Neural progenitor cell (in vitro differentiated cells): ENCODE measurements at regions not wholly inside any gene's neighbourhood (a gene's known extent, or its start where the extent isn't known, plus 50 kb on each side); places are given as distances from the start of the nearest gene placed in this dataset.

Experiments
- DNase-seq: peaks from one replicate; pipeline ENCODE4 v3.0.0-alpha.2; 2016; ENCODE audit warnings: low spot score
- H2AFZ ChIP-seq: fragments of 200-600 bp; sonication (generic); replicated peaks from 2 replicates; pipeline ENCODE4 v1.6.1; 2016; ENCODE audit warnings: antibody characterized with exemption
- H3F3A ChIP-seq: fragments of 200-600 bp; sonication (generic); 2 replicates; pipeline ENCODE4 v1.6.1; 2016; ENCODE audit warnings: antibody characterized with exemption, low read depth
- H3K27ac ChIP-seq: fragments of 200-600 bp; sonication (generic); 2 replicates; pipeline ENCODE4 v1.5.1; 2016; ENCODE audit warnings: mild to moderate bottlenecking
- H3K27me3 ChIP-seq: fragments of 200-600 bp; sonication (generic); 2 replicates; pipeline ENCODE4 v1.6.1; 2016; ENCODE audit warnings: mild to moderate bottlenecking, moderate library complexity
- H3K36me3 ChIP-seq: fragments of 200-600 bp; sonication (generic); 2 replicates; pipeline ENCODE4 v1.5.1; 2016
- H3K4me1 ChIP-seq: fragments of 200-600 bp; sonication (generic); 2 replicates; pipeline ENCODE4 v1.6.1; 2016; ENCODE audit warnings: mixed run types
- H3K4me2 ChIP-seq: fragments of 200-600 bp; sonication (generic); 2 replicates; pipeline ENCODE4 v1.6.1; 2016
- H3K4me3 ChIP-seq: fragments of 200-600 bp; sonication (generic); 2 replicates; pipeline ENCODE4 v1.5.1; 2016
- H3K79me2 ChIP-seq: fragments of 200-600 bp; sonication (generic); 2 replicates; pipeline ENCODE4 v1.6.1; 2016; ENCODE audit warnings: low read depth
- H3K9ac ChIP-seq: fragments of 200-600 bp; sonication (generic); 2 replicates; pipeline ENCODE4 v1.6.1; 2016
- H3K9me3 ChIP-seq: fragments of 200-600 bp; sonication (generic); 2 replicates; pipeline ENCODE4 v1.5.1; 2016; ENCODE audit warnings: low read depth
- H4K20me1 ChIP-seq: fragments of 200-600 bp; sonication (generic); 2 replicates; pipeline ENCODE4 v1.6.1; 2016; ENCODE audit warnings: low read depth
- H3K27ac Mint-ChIP-seq: 3 replicates; pipeline ENCODE4 v1.8.0; 2021; ENCODE audit warnings: mixed read lengths
- H3K27me3 Mint-ChIP-seq: 2 replicates; pipeline ENCODE4 v1.8.0; 2022; ENCODE audit warnings: low read depth, mild to moderate bottlenecking, inconsistent platforms, moderate library complexity, mixed read lengths; ENCODE audit not compliant: insufficient read depth
- H3K36me3 Mint-ChIP-seq: 3 replicates; pipeline ENCODE4 v1.8.0; 2021; ENCODE audit warnings: mixed read lengths
- H3K4me1 Mint-ChIP-seq: 3 replicates; pipeline ENCODE4 v1.8.0; 2021; ENCODE audit warnings: mixed read lengths
- H3K4me3 Mint-ChIP-seq: 3 replicates; pipeline ENCODE4 v1.8.0; 2021; ENCODE audit warnings: mild to moderate bottlenecking, moderate library complexity, mixed read lengths
- H3K9me3 Mint-ChIP-seq: 3 replicates; pipeline ENCODE4 v1.8.0; 2020; ENCODE audit warnings: mixed read lengths
- CTCF ChIP-seq: fragments of 200-600 bp; sonication (generic); IDR thresholded peaks from 2 replicates; pipeline ENCODE4 v1.5.1; 2017; ENCODE audit warnings: antibody characterized with exemption, mild to moderate bottlenecking
- EZH2 ChIP-seq: fragments of 200-600 bp; sonication (generic); IDR thresholded peaks from 2 replicates; pipeline ENCODE4 v1.6.1; 2017; ENCODE audit warnings: antibody characterized with exemption, mild to moderate bottlenecking, moderate library complexity
- EZH2phosphoT487 ChIP-seq: fragments of 200-600 bp; sonication (generic); IDR thresholded peaks from 2 replicates; pipeline ENCODE4 v1.6.1; 2017; ENCODE audit warnings: antibody characterized with exemption

GRCh38 chr21:34222031-34222335, 141.8 kb upstream of the KCNE2 start:
- no peak overlapping the region for H3K4me3 Mint-ChIP-seq
- H3K36me3 Mint-ChIP-seq: peaks cover 7% of the 10 kb centered on the region
- no peak overlapping the region for H3K9ac ChIP-seq
- H3K27me3 Mint-ChIP-seq: peaks cover 2% of the 10 kb centered on the region
- no peak overlapping the region for H2AFZ ChIP-seq
- no peak for DNase-seq
- TF ChIP-seq EZH2: no peak
- no peak for TF ChIP-seq EZH2phosphoT487
- TF ChIP-seq CTCF: no peak
- no peaks in the 10 kb centered on the region for H3K27me3 ChIP-seq
- peaks cover 16% of the 10 kb centered on the region for H3K4me1 ChIP-seq
- H3K9me3 ChIP-seq: no peaks in the 10 kb centered on the region
- peaks cover 15% of the 10 kb centered on the region for H3K4me1 Mint-ChIP-seq
- H4K20me1 ChIP-seq: no peaks in the 10 kb centered on the region
- H3K4me2 ChIP-seq: no peak overlapping the region
- H3K27ac Mint-ChIP-seq: no peak overlapping the region
- peaks cover 20% of the 10 kb centered on the region for H3F3A ChIP-seq
- no peaks in the 10 kb centered on the region for H3K9me3 Mint-ChIP-seq
- no peak overlapping the region for H3K27ac ChIP-seq
- H3K79me2 ChIP-seq: no peaks in the 10 kb centered on the region
- no peaks in the 10 kb centered on the region for H3K36me3 ChIP-seq
- H3K4me3 ChIP-seq: no peak overlapping the region

GRCh38 chr21:34223376-34223775, 140.4 kb upstream of the KCNE2 start:
- no peaks in the 10 kb centered on the region for H3K79me2 ChIP-seq
- Mint-ChIP-seq H3K9me3 (no peaks in the 10 kb centered on the region), H3K36me3 (peaks cover 7% of the 10 kb centered on the region), H3K4me1 (peaks cover 15% of the 10 kb centered on the region), H3K27ac (no peak overlapping the region), H3K4me3 (no peak overlapping the region), H3K27me3 (peaks cover 2% of the 10 kb centered on the region)
- no peak overlapping the region for H3K9ac ChIP-seq
- H3K27me3 ChIP-seq: no peaks in the 10 kb centered on the region
- no peak overlapping the region for H3K4me3 ChIP-seq
- peaks cover 20% of the 10 kb centered on the region for H3F3A ChIP-seq
- no peaks in the 10 kb centered on the region for H3K36me3 ChIP-seq
- no peak overlapping the region for H2AFZ ChIP-seq
- H4K20me1 ChIP-seq: no peaks in the 10 kb centered on the region
- H3K9me3 ChIP-seq: no peaks in the 10 kb centered on the region
- no peak overlapping the region for H3K27ac ChIP-seq
- peaks cover 16% of the 10 kb centered on the region for H3K4me1 ChIP-seq
- no peak for TF ChIP-seq EZH2
- TF ChIP-seq CTCF: no peak
- TF ChIP-seq EZH2phosphoT487: no peak
- no peak for DNase-seq
- H3K4me2 ChIP-seq: no peak overlapping the region

DNA sequence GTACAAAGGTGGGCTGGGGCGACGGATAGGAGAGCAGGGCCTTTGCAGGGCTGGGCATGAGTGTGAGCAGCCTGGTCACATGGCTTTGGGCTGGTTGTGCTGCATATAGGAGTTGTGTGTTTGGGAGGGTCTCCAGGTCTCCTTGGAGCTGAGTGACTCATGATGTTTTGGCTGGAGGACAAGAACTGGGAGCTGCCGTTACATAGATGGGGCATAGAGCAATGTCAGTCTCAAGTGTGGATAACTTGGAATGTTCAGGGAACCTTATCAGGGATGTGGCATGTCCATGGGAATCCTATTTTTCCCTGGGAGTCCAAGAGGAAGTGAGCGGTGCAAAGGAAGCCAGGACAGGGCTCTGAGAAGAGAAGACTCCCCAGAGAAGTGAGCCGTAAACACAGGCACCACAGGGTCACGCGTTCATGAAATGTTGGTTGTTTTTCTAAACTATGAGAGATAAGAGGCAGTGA, 136.4 kb upstream of the KCNE2 start:
- no peaks in the 10 kb centered on the region for H3F3A ChIP-seq
- no peaks in the 10 kb centered on the region for H3K27me3 ChIP-seq
- H3K9me3 ChIP-seq: no peaks in the 10 kb centered on the region
- H4K20me1 ChIP-seq: no peaks in the 10 kb centered on the region
- DNase-seq: no peak
- H3K9ac ChIP-seq: no peak overlapping the region
- Mint-ChIP-seq H3K4me1 (no peaks in the 10 kb centered on the region), H3K27ac (no peak overlapping the region), H3K4me3 (no peak overlapping the region), H3K9me3 (no peaks in the 10 kb centered on the region), H3K27me3 (peaks cover 5% of the 10 kb centered on the region), H3K36me3 (no peaks in the 10 kb centered on the region)
- H3K79me2 ChIP-seq: no peaks in the 10 kb centered on the region
- H3K4me1 ChIP-seq: no peaks in the 10 kb centered on the region
- H2AFZ ChIP-seq: no peak overlapping the region
- no peak overlapping the region for H3K4me3 ChIP-seq
- no peaks in the 10 kb centered on the region for H3K36me3 ChIP-seq
- no peak for TF ChIP-seq EZH2phosphoT487
- no peak for TF ChIP-seq EZH2
- no peak overlapping the region for H3K27ac ChIP-seq
- no peak overlapping the region for H3K4me2 ChIP-seq

- no peaks in the 10 kb centered on the region for H3K27me3 ChIP-seq
- no peak overlapping the region for H3K27ac ChIP-seq
- peak overlapping the region; percentile 30 for H3K27ac Mint-ChIP-seq
- no peak overlapping the region for H3K4me3 ChIP-seq
- no peaks in the 10 kb centered on the region for H4K20me1 ChIP-seq
- peaks cover 3% of the 10 kb centered on the region for H3K27me3 Mint-ChIP-seq
- no peak for TF ChIP-seq EZH2phosphoT487
- no peak for TF ChIP-seq CTCF
- TF ChIP-seq EZH2: no peak
- DNase-seq: no peak
- H3K36me3 Mint-ChIP-seq: no peaks in the 10 kb centered on the region
- no peaks in the 10 kb centered on the region for H3K79me2 ChIP-seq
- no peaks in the 10 kb centered on the region for H3K9me3 ChIP-seq
- no peaks in the 10 kb centered on the region for H3K4me1 Mint-ChIP-seq
- H3K4me2 ChIP-seq: no peak overlapping the region
- H3K36me3 ChIP-seq: no peaks in the 10 kb centered on the region
- H3K4me1 ChIP-seq: no peaks in the 10 kb centered on the region
- H3F3A ChIP-seq: no peaks in the 10 kb centered on the region
- no peak overlapping the region for H2AFZ ChIP-seq
- no peaks in the 10 kb centered on the region for H3K9me3 Mint-ChIP-seq
- H3K4me3 Mint-ChIP-seq: no peak overlapping the region
- no peak overlapping the region for H3K9ac ChIP-seq
These were observed 135.0 kb upstream of the KCNE2 start for GRCh38 chr21:34228792-34229191.
